Peyer's patch (tissue), 4 donors: ENCODE measurements at regions not wholly inside any gene's neighbourhood (a gene's known extent, or its start where the extent isn't known, plus 50 kb on each side); places are given as distances from the start of the nearest gene placed in this dataset.

ENCODE experiments used
- POLR2A ChIP-seq, 2 donors: fragments of 450-650 bp; IDR thresholded peaks; one replicate each; pipeline ENCODE4 v1.5.1; 2017; ENCODE audit warnings: antibody characterized with exemption in 2 of 2, mild to moderate bottlenecking in 2 of 2, moderate library complexity in 2 of 2
- TF ChIP-seq, protein P1 (sequence below), 6 experiments: fragments of 450-650 bp in 4 of 6; fragments of 200-600 bp in 2 of 6; sonication (generic) in 1 of 6; IDR thresholded peaks; one replicate each; pipeline ENCODE4 v1.5.1; 2017 to 2019; ENCODE audit warnings: antibody characterized with exemption in 6 of 6, mild to moderate bottlenecking in 3 of 6, moderate library complexity in 1 of 6

DNA sequence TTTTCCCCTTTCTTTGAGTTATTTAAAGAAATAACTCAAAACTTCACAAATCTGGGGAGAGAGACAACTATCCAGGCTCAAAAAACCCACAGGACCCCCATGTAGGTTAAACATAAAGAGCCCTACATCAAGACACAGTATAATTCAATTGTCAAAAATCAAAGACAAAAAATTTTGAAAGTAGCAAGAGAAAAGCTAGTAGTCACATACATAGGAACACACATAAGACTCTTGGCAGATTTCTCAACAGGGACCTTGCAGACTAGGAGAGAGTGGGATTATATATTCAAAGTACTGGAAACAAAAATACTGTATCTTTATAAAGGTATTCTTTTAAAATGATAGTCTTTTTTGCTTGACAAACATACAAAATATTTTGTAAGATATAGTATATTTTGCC is 296.9 kb downstream of the OSTF1 start:
- TF ChIP-seq, protein P1, sequence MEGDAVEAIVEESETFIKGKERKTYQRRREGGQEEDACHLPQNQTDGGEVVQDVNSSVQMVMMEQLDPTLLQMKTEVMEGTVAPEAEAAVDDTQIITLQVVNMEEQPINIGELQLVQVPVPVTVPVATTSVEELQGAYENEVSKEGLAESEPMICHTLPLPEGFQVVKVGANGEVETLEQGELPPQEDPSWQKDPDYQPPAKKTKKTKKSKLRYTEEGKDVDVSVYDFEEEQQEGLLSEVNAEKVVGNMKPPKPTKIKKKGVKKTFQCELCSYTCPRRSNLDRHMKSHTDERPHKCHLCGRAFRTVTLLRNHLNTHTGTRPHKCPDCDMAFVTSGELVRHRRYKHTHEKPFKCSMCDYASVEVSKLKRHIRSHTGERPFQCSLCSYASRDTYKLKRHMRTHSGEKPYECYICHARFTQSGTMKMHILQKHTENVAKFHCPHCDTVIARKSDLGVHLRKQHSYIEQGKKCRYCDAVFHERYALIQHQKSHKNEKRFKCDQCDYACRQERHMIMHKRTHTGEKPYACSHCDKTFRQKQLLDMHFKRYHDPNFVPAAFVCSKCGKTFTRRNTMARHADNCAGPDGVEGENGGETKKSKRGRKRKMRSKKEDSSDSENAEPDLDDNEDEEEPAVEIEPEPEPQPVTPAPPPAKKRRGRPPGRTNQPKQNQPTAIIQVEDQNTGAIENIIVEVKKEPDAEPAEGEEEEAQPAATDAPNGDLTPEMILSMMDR (IDR thresholded peaks at IDR 0.05), result no peak
- no peak for TF ChIP-seq POLR2A (IDR thresholded peaks at IDR 0.05)
